T-helper 2 cell treated with Interferon-gamma antibody and Interleukin-4, amounts not matched to agents 5 μg/mL and 100 μg/mL, for 36 hours (primary cell): ENCODE measurements at regions not wholly inside any gene's neighbourhood (a gene's known extent, or its start where the extent isn't known, plus 50 kb on each side); places are given as distances from the start of the nearest gene placed in this dataset.

Source experiments
- DNase-seq: peaks from one replicate; pipeline ENCODE4 v3.0.0; 2021; ENCODE audit warnings: low spot score
- H3K27ac Mint-ChIP-seq: one replicate; pipeline ENCODE4 v1.8.0; 2021; ENCODE audit warnings: mild to moderate bottlenecking, mixed read lengths
- H3K27me3 Mint-ChIP-seq: one replicate; pipeline ENCODE4 v1.8.0; 2021; ENCODE audit warnings: low read depth, mixed read lengths
- H3K36me3 Mint-ChIP-seq: one replicate; pipeline ENCODE4 v1.8.0; 2021; ENCODE audit warnings: low read depth, mixed read lengths
- H3K4me1 Mint-ChIP-seq: one replicate; pipeline ENCODE4 v1.8.0; 2021; ENCODE audit warnings: low read depth, mixed read lengths
- H3K4me3 Mint-ChIP-seq: one replicate; pipeline ENCODE4 v1.8.0; 2022; ENCODE audit warnings: mild to moderate bottlenecking, moderate library complexity, mixed read lengths
- H3K9me3 Mint-ChIP-seq: one replicate; pipeline ENCODE4 v1.8.0; 2021; ENCODE audit warnings: mixed read lengths

DNA sequence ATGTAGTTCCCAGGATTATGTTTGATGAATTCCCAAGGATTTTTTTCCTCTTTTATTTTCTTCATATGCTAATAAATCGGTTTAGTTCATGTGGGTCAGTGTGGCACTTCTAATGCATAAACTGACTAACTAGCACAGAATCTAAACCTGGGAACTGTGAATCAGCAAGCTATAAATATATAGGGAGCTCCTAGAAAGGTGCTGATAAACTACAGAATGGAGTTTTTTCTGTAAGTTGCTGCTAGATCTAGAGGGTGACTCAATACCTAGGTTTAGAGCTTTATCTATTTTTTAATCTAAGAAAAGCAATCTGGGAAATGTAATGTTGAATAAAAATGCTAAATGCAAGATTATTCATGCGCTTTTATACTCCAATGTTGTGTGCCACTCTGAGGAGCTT, 118.8 kb upstream of the PTCHD4 start:
- no peaks in the 10 kb centered on the region for H3K9me3 Mint-ChIP-seq
- DNase-seq, result no peak
- no peaks in the 10 kb centered on the region for H3K36me3 Mint-ChIP-seq
- no peak overlapping the region for H3K27ac Mint-ChIP-seq
- no peak overlapping the region for H3K4me3 Mint-ChIP-seq
- no peaks in the 10 kb centered on the region for H3K4me1 Mint-ChIP-seq
- no peaks in the 10 kb centered on the region for H3K27me3 Mint-ChIP-seq

DNA sequence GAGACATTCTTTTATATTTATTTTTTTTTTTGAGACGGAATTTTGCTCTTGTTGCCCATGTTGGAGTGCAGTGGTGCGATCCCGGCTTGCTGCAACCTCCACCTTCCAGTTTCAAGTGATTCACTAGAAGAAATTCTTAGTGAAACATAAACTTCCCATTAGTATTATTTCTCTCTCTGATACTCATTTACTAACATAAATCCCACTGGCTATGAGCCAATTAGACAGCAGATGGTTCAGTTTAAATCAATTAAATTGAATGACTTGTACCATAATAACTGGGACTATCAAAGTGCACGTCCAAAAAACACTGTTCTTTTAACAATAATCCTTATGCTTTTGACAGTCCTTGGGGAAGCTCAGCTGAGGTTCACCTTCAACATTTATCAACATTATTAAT, 111.2 kb upstream of the PTCHD4 start:
- Mint-ChIP-seq H3K27ac (no peak overlapping the region), H3K9me3 (peaks cover 4% of the 10 kb centered on the region), H3K4me1 (no peaks in the 10 kb centered on the region), H3K36me3 (no peaks in the 10 kb centered on the region), H3K27me3 (no peaks in the 10 kb centered on the region), H3K4me3 (no peak overlapping the region)
- DNase-seq, result no peak

DNA sequence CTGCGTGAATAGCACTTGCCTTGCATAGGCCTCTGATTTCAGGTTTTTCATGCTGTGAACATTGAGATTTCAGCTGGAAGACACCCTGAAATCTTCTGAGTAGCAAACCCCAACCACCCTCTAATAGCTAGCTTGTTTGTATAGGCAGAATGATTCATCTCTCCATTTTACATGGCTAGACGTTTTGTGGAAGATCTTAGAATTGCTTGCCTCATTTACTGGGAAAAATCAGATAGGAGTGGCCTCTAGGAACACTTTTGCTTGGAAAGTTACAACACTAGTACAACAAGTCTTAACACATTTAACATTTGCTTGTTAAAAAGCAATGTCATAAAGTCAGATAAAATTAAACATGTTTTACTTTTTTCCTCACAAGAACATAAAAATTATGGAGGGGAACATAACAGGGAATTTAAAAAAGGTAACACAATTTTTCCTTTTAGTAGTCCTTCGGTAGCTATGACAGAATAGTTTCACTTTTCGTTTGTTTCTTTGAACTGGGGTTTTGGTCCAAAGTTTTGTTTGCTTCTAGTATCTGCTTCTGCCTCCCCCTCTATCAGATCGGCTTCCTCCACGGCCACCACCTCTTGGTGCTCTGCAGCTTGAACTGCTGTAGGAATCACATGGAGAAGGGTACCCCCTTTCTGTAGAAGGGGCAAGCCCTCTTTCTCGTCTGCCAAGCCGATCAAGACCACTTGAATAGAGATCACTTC, 102.2 kb upstream of the PTCHD4 start:
- Mint-ChIP-seq H3K36me3 (no peaks in the 10 kb centered on the region), H3K27ac (no peak overlapping the region), H3K9me3 (peaks cover 8% of the 10 kb centered on the region), H3K4me1 (no peaks in the 10 kb centered on the region), H3K27me3 (no peaks in the 10 kb centered on the region), H3K4me3 (no peak overlapping the region)
- DNase-seq, result no peak

DNA sequence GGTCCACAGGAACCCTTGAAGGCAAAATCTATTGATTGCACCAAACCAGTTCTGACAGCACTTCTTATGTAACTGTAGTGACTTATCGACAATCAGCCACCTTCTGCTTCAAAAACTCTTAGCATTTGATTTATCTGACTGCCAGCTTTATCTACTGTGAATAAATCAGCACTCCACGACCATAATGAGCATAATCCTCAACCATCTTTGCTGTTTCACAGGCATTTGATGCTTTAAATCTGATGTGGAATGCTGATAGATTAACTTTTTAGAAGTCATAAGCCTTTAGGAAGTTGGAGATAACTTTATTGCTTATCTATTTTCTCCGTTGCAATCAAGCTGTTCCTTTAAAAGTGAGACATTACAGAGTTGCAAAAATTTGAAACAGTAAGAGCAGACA, 101.5 kb upstream of the PTCHD4 start:
- no peak overlapping the region for H3K4me3 Mint-ChIP-seq
- H3K27ac Mint-ChIP-seq, result no peak overlapping the region
- no peaks in the 10 kb centered on the region for H3K36me3 Mint-ChIP-seq
- no peaks in the 10 kb centered on the region for H3K4me1 Mint-ChIP-seq
- peaks cover 8% of the 10 kb centered on the region for H3K9me3 Mint-ChIP-seq
- no peaks in the 10 kb centered on the region for H3K27me3 Mint-ChIP-seq
- DNase-seq, result no peak

DNA sequence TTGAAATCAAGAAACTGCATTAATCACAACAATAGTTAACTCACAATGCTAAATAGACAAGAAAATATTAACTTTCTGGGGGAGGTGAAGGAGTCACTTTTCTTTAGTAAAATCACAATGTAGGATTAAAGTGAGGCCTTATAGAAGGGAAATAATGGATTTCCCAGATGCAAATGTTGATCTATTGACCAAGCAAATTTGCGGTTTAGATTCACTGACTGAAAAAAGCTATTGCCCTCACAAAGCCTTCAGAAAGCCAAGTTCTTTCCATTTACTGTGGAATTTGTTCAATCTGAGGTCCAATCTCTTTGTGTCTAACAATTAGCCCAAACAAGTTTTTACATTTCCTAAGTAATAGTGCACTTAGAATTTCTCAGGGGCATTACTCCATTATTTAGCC, 95.1 kb upstream of the PTCHD4 start:
- H3K36me3 Mint-ChIP-seq, result no peaks in the 10 kb centered on the region
- H3K27me3 Mint-ChIP-seq, result no peaks in the 10 kb centered on the region
- H3K9me3 Mint-ChIP-seq, result no peaks in the 10 kb centered on the region
- no peak overlapping the region for H3K4me3 Mint-ChIP-seq
- H3K27ac Mint-ChIP-seq, result no peak overlapping the region
- no peaks in the 10 kb centered on the region for H3K4me1 Mint-ChIP-seq
- no peak for DNase-seq

DNA sequence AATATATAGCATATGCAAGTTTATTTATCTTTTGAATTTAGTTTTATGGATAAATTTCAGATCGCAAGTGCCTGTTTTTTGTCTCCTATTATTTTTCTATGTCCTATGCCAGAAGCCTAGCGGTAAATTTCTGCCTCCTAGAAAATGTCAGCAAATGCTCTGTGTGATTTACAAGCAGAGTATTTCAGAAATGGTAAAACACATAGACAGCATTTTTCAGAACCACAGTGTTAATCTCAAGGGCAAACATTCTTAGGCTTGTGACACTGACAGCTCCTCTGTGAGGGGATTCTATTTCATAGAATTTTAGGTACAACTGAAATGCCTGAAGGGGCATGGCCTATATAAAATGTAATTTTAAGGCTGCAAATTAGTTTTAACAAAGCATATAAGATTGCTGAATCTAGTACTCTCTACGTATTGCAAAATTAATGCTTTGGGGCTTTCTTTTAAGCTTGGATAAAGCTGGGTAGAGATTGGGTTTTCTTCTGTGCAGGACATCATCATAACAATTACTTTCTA, 89.9 kb upstream of the PTCHD4 start:
- Mint-ChIP-seq H3K9me3 (no peaks in the 10 kb centered on the region), H3K4me3 (no peak overlapping the region), H3K27ac (no peak overlapping the region), H3K36me3 (no peaks in the 10 kb centered on the region), H3K27me3 (no peaks in the 10 kb centered on the region), H3K4me1 (no peaks in the 10 kb centered on the region)
- no peak for DNase-seq

DNA sequence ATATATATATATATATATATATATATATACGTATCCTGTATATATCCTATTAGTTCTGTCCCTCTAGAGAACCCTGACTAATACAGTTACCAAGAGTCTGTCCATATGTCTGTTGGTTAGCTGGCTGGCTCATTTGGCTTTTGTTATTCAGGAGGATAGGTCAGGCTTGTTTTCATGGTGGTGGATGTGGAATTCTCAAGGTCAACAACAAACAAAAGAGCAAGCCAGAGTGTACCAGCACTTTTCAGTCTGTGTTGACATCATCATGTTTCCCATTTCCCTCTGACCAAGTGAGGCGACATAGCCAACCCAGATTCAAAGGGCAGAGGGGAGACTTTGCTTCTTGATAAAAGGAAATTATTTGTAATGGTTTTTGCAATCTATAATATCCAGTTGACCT, 88.5 kb upstream of the PTCHD4 start:
- no peaks in the 10 kb centered on the region for H3K9me3 Mint-ChIP-seq
- H3K4me1 Mint-ChIP-seq, result no peaks in the 10 kb centered on the region
- no peak overlapping the region for H3K27ac Mint-ChIP-seq
- H3K36me3 Mint-ChIP-seq, result no peaks in the 10 kb centered on the region
- no peaks in the 10 kb centered on the region for H3K27me3 Mint-ChIP-seq
- no peak overlapping the region for H3K4me3 Mint-ChIP-seq
- DNase-seq, result no peak

DNA sequence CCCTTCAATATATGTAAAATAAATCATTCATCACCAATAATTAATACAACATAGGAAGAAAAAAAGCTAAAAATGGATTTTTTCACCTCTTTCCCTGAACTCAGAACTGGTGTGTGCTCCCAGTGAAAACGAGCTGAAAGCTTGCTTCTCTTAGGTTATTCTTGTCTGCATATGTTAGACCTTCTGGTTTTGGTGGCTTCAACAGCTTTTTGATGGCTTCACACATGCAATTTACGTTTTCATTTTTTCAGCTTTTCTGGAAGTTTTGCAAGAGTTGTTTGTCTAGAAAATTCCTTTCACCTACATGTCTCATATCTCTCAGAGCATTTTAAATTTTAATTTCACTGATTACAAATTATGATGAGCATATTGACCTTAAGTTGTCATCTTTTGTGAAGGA, 86.9 kb upstream of the PTCHD4 start:
- H3K4me1 Mint-ChIP-seq, result no peaks in the 10 kb centered on the region
- no peak for DNase-seq
- H3K36me3 Mint-ChIP-seq, result no peaks in the 10 kb centered on the region
- H3K4me3 Mint-ChIP-seq, result no peak overlapping the region
- no peaks in the 10 kb centered on the region for H3K27me3 Mint-ChIP-seq
- H3K9me3 Mint-ChIP-seq, result no peaks in the 10 kb centered on the region
- H3K27ac Mint-ChIP-seq, result no peak overlapping the region

DNA sequence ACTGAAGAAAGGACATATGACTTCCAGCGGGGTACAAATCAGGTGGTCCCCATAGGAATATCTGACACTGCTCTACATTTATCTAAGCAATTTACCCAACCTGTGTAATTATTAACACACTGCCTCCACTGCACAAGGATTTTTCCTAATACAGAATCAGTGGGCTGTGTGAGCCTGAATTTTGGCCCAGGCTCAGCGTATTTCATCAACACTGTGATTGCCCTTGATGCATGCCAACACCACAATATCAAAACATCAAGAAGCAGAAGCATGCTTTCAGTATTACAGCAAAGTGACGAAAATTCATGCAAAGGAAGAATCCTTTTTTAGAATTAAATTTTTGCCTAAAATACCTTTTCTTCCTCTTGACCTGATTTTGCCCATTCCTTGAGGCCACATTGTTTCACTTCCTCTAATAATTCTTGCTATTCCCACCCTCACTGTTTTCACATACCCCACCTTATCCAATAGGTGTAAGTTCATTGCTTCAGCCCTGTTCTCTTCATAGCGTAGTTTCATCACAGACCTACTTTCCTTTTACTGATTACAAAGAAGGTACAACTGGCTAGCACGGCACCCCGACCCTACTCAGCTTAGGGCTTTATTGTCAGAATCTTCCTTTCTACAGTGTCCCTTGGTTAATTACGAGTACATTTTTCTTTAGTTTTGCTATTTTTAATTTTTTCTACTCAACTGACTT, 83.7 kb upstream of the PTCHD4 start:
- no peak overlapping the region for H3K27ac Mint-ChIP-seq

DNA sequence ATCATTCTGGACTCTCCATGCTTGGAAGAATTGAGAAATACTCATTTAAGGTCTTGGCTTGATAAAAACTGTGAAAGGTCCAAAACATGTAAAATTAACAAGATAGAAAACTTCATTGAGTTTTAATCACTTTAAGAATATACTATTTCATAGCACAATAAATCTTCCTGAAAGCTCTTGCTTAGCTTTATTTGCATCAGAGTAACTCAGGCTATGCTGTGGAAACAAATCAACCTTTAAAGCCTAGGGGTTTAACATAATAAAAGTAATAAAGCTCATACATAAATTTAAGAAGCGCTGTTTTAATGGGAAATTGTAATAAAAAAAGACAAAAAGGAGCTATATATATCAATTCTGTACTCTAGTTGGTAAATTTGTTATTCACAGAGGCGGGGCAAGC, 77.2 kb upstream of the PTCHD4 start:
- H3K36me3 Mint-ChIP-seq, result no peaks in the 10 kb centered on the region
- no peak overlapping the region for H3K4me3 Mint-ChIP-seq
- H3K27me3 Mint-ChIP-seq, result no peaks in the 10 kb centered on the region

More for the DNA sequence above, 83.7 kb upstream of the PTCHD4 start:
- no peaks in the 10 kb centered on the region for H3K4me1 Mint-ChIP-seq
- no peaks in the 10 kb centered on the region for H3K27me3 Mint-ChIP-seq
- H3K4me3 Mint-ChIP-seq, result no peak overlapping the region
- no peaks in the 10 kb centered on the region for H3K36me3 Mint-ChIP-seq
- DNase-seq, result no peak
- no peaks in the 10 kb centered on the region for H3K9me3 Mint-ChIP-seq

DNA sequence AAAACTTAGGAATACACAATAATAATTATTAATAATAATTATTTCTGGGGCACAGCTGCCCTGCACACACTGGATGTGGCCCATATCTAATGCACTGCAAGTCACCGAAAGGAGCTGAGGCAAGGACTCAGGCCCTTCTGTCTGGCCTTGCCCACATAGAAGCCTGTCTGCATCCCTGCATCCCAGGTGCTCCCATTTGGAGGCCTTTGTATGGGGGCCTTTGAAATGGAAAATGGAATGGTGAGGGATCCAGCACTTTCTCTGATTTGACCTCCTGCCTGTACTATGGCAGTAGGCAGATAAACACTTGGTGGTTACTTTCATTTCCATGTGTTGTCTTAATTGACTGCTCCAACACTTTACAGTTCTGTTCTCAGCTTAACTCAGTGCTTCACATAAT, 75.7 kb upstream of the PTCHD4 start:
- no peak overlapping the region for H3K4me3 Mint-ChIP-seq
- no peak overlapping the region for H3K27ac Mint-ChIP-seq
- DNase-seq, result no peak
- H3K9me3 Mint-ChIP-seq, result no peaks in the 10 kb centered on the region
- H3K36me3 Mint-ChIP-seq, result no peaks in the 10 kb centered on the region
- H3K27me3 Mint-ChIP-seq, result no peaks in the 10 kb centered on the region
- H3K4me1 Mint-ChIP-seq, result no peaks in the 10 kb centered on the region

More for the DNA sequence above, 77.2 kb upstream of the PTCHD4 start:
- no peak for DNase-seq
- no peak overlapping the region for H3K27ac Mint-ChIP-seq
- H3K9me3 Mint-ChIP-seq, result no peaks in the 10 kb centered on the region
- H3K4me1 Mint-ChIP-seq, result no peaks in the 10 kb centered on the region

DNA sequence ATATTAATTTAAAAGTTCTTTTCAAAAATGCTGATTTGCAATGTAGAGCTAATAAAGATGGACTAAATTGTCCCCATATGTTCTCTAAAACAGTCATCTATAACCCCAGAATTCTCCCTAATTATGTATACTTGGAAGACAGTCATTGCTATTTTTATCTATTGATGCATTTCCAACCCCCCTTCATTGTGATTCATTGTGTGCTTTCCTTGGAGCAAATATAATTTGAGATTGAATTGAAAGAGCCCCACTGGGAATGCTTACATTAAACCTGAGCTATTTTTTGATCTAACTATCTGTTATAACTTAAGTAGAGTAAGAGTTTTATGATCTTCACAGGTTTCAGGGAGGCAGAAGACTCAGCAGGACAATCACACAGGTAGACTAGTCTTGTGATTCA, 73.7 kb upstream of the PTCHD4 start:
- no peak for DNase-seq
- no peaks in the 10 kb centered on the region for H3K36me3 Mint-ChIP-seq
- H3K27ac Mint-ChIP-seq, result no peak overlapping the region
- H3K4me1 Mint-ChIP-seq, result no peaks in the 10 kb centered on the region
- no peak overlapping the region for H3K4me3 Mint-ChIP-seq
- no peaks in the 10 kb centered on the region for H3K27me3 Mint-ChIP-seq
- no peaks in the 10 kb centered on the region for H3K9me3 Mint-ChIP-seq

DNA sequence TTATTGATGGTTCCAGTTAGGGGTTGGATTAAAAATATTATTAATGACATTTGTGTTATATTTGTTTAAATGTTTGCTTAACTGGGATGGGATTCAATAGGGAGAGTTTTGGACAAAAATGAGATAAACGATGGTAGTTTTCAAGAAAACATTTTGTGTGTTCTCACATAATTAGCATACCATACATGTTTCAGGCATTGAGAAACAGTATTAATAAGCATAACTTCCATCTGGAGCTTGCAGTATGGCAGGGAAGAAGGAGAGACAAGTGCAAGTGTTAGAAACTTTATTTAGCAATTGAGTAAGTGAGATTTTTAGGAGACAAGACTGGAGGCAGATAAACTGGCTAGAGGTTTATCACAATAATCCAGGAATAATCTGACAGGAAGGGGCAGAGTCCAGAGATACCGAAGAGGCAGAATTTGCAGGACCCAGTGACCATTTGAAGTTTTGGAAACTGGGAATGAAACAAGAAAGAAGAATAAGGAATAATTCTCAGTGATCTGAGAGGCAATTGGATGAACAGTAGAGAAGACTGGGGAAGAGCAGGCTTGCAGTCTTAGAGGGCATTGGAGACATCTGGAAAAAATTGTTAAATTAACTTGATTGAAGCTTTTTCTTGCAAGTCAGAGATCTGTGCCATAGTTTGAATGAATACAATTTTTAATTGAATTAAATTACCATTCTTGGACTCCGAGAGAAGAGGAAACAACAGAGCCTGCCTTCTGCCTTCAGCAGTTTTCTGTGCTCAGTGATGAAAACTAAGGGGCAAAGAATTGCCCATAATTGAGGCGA, 73.0 kb upstream of the PTCHD4 start:
- Mint-ChIP-seq H3K9me3 (no peaks in the 10 kb centered on the region), H3K27ac (no peak overlapping the region), H3K27me3 (no peaks in the 10 kb centered on the region), H3K4me1 (no peaks in the 10 kb centered on the region), H3K36me3 (no peaks in the 10 kb centered on the region), H3K4me3 (no peak overlapping the region)
- no peak for DNase-seq

DNA sequence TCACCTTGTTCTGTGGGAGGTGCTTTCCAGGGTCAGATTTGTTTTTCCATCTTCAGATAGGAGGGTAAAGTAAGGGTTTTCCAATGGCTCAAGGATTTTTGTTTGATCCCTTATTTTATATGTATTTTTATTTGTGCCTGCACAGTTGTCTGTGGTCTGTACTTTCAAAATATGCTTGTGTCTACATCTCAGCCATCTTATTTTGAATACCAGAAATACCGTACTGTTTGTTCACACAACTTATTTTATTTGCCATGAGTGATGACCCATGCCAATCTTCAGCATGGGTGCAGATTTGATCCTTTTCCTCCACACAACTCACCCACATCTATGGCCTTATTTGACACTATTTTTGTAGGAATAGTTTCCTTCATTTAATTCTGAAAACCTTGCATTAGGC, 72.2 kb upstream of the PTCHD4 start:
- DNase-seq, result no peak
- Mint-ChIP-seq H3K27me3 (no peaks in the 10 kb centered on the region), H3K36me3 (no peaks in the 10 kb centered on the region), H3K9me3 (no peaks in the 10 kb centered on the region), H3K27ac (no peak overlapping the region), H3K4me3 (no peak overlapping the region), H3K4me1 (no peaks in the 10 kb centered on the region)
